HG02884 (cell line): ENCODE measurements at regions not wholly inside any gene's neighbourhood (a gene's known extent, or its start where the extent isn't known, plus 50 kb on each side); places are given as distances from the start of the nearest gene placed in this dataset.

Source experiments
- ATAC-seq: cut with Tn5 transposase; IDR thresholded peaks from one replicate; pipeline ENCODE4 v1.9.1; 2021; ENCODE audit warnings: mild to moderate bottlenecking, moderate library complexity; ENCODE audit not compliant: unreplicated experiment

GRCh38 chr14:44720707-44721106 lies 213.6 kb upstream of the FSCB start:
- no peak for ATAC-seq

- no peak for ATAC-seq
Observed at GRCh38 chr14:44712024-44712815, 205.1 kb upstream of the FSCB start.

- ATAC-seq: no peak
Observed at GRCh38 chr14:44701563-44702263, 194.6 kb upstream of the FSCB start.

DNA sequence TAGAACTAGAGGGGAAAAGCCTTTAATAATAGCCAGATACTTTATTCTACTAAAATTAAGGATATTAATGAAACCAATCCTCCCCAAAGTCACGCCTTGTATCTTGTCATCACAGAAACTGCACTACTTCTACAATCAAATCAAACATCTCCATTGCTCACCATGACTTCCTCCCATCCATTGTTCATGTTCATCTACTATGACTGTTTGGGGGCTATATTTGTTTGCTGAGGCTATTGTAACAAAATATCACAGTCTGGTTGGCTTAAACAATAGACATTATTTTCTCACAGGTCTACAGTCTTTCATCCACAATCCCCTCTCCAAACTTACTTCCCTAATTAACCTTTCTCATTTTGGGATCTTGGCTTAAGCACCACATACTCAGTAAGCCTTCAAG lies 193.6 kb upstream of the FSCB start:
- no peak for ATAC-seq

- no peak for ATAC-seq
Observed at GRCh38 chr14:44700184-44700583, 193.1 kb upstream of the FSCB start.

DNA sequence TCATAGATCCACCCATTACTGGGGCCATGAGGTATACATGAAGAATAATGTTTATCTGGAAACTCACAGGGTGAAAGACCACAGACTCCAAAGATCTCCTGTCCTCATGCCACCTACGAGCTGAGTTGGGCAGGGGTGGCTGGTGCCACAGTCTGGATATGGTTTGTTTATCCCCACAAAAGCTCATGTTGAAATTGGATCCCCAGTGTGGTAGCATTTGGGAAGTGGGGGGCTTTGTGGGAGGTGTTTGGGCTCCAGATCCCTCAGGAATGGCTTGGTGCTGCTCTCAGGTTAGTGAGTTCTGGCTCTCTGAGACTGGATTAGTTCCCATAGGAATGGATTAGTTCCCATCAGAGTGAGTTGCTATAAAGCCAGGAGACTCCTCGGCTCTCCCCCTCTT lies 192.3 kb upstream of the FSCB start:
- no peak for ATAC-seq

GRCh38 chr14:44669496-44669895 lies 162.4 kb upstream of the FSCB start:
- ATAC-seq: no peak

DNA sequence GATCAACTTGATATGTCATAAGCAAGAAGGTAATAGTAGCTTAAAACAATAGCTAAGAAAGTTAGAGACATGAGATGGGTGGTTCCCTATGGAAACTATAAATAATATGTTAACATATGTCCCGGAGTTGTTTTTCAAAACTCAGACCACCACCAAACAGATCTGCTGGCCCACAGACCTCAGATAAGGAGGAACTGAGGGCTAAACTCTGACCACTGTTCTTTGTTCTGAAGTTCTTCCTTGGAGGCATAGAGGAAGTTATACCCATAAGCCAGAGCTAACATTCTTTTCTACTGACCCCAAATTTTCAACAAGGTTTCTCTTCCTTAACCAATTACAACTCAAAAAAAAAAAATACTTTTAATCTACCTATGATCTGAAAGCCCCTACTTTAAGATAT lies 156.1 kb upstream of the FSCB start:
- no peak for ATAC-seq

- no peak for ATAC-seq
Observed at GRCh38 chr14:44662250-44662891, 155.3 kb upstream of the FSCB start.

- no peak for ATAC-seq
Observed at GRCh38 chr14:44658389-44658696, 151.3 kb upstream of the FSCB start.

- ATAC-seq: no peak
Observed at GRCh38 chr14:44657696-44658388, 150.8 kb upstream of the FSCB start.

DNA sequence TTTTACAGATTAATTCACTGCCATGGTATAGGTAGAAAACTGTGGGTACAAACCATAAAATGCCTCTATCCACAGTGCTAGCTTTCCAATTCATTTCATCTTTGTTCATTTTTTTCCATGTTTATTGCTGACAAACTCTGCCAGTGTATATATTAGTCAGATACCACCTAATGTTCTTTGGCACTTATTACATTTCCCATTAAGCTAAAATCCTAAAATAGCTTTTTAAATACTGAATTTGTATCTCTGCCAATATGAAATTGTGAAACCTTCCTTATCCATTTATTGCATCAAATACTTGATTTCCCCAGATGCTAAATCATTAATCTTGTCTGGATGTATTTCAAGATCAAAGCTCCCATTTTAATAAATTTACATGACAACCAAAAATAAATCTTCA lies 150.1 kb upstream of the FSCB start:
- no peak for ATAC-seq

DNA sequence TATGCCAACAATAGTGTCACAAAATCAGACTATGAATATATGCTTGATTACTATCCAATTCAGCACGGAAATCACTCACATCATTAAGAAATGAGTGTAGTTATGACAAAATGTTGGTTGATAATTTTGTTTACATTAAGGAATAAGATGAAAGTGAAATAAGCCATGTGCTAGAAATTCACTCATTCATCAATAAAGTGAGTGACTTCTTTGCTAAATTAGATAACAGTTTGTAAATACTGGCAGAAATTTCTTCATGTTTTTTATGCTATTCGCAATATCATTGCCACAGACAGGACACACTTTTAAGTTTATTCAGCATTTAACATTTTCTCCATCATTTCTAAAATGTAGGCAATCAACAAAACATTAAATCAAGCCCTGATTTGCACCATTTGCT lies 147.5 kb upstream of the FSCB start:
- ATAC-seq: no peak

DNA sequence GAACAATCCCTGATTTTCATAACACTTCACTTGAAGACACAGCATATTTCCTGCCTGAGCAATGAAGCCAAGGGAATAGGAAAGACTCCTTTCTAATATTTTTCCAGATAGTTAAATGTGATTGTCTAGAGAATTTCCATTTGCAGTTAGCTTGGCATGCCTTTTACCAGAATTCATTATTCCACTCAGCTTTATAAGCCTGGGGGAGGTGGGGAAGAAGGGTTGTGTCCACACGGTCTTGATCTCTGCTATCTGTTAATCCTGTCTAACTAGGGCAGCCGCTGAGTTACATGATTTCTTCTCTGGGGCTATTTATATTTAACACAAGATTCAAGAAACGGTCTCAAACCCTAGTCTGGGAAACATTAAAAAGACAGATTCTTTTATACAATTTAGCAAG lies 146.6 kb upstream of the FSCB start:
- ATAC-seq: no peak

- ATAC-seq: no peak
Observed at GRCh38 chr14:44652640-44653039, 145.6 kb upstream of the FSCB start.

GRCh38 chr14:44649061-44649460 lies 142.0 kb upstream of the FSCB start:
- no peak for ATAC-seq

- ATAC-seq: no peak
Observed at GRCh38 chr14:44640416-44640815, 133.3 kb upstream of the FSCB start.

- no peak for ATAC-seq
Observed at GRCh38 chr14:44639781-44640385, 132.8 kb upstream of the FSCB start.

GRCh38 chr14:44634692-44635091 lies 127.6 kb upstream of the FSCB start:
- ATAC-seq: no peak

DNA sequence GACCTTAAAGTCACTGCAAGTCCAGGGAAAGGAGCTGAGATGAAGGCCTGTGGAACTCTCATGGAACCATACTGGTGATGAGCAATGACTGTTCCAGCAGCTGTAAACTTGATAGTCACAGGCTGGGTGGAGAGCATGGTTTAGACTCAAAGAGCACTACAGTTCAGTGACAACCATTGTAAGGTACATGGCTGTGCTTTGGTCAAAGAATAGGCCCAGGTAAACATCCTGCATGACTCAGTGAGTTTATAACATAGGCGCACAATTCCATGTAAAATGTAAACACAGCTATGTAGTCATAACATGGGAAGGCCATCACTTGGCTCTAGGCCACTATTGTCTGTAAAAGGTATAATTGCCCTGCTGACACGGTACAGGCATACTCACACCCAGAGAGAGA lies 119.3 kb upstream of the FSCB start:
- ATAC-seq: no peak

DNA sequence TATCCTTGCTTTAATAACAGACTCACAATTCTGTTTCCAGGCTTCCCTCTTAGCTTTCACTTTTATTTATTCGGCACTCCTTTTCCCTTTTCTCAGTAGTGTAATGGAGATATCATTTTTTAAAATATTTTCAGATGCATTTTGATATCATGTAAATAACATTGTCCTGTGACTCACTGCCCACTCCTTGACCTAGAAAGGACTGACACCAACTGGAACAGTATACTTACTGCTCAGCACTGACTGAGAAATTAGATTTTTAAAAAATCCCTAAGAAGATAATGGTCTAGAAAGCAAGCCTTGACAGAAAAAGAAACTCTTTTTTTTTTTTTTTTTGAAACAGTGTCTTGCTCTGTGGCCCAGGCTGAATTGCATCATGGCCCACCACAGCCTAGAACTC lies 118.0 kb upstream of the FSCB start:
- no peak for ATAC-seq
